ENCODE measurements at regions not wholly inside any gene's neighbourhood (a gene's known extent, or its start where the extent isn't known, plus 50 kb on each side); places are given as distances from the start of the nearest gene placed in this dataset.

DNA sequence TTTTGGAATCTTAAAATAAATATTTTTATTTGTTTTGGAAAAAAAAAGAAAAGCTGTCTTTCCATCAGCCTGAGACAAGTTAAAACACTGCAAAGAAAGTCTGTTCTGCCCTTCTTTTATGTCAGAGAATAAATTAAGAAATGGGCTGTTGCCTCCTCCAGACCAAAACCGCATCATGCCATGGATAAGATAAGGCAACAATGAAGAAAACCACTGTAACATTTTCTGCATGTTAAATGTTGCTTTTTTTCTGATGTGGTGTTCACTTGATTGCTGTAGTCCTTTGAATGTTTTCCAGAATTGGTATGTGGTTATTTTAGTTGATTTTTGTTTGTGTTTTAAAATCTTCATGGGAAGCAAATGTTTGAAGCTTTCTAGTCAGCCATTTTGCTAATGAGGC lies 319.2 kb upstream of the CNTN5 start:
- intact Hi-C loops (cut with DNase I), result no loop called here

DNA sequence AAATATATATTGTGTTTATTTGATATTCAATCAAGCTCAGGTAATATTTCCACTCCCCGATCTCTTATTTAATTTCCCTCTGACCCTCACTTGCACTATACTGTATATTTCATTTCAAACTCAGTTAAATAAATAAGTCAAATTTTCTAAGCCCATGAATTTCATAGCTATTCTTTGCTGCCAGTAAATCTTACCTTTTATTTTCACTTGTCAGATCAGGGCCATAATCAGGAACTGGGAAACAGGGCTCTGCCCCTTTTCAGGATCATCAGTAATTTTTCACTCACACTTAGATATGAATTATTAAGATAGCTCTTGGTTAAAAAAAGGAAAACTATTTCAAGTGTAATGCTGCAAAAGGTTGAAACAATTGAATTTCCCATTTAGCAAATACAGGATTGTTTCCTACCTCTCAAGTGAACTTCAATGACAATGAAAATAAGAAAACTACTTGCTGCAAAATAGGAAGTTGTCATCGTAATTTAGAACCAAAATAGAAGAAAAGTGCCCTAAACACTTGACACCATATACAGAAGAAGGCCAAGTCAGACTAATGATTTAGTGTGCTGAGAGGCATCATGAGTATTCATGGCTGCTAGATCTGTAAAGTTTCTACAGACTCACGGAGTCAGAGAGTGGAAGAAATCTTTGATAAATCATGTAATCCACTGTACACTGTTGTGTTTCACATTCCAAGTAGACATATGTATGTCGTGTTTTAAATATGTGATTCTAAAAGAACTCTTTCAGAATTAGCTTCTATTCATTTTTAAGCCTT lies 316.8 kb upstream of the CNTN5 start:
- WGBS, 2 donors, result 62 to 69% methylated on average over 4 of the region's 4 CpGs
- no peak for DNase-seq
- Histone ChIP-seq H3K27ac (no peak overlapping the region), H3K9me3 (no peaks in the 10 kb centered on the region), H3K36me3 (no peaks in the 10 kb centered on the region), H3K4me1 (no peaks in the 10 kb centered on the region), H3K27me3 (no peaks in the 10 kb centered on the region), H3K4me3 (no peak overlapping the region)
- no peak for TF ChIP-seq POLR2A (IDR thresholded peaks at IDR 0.05)
- TF ChIP-seq, protein P1, sequence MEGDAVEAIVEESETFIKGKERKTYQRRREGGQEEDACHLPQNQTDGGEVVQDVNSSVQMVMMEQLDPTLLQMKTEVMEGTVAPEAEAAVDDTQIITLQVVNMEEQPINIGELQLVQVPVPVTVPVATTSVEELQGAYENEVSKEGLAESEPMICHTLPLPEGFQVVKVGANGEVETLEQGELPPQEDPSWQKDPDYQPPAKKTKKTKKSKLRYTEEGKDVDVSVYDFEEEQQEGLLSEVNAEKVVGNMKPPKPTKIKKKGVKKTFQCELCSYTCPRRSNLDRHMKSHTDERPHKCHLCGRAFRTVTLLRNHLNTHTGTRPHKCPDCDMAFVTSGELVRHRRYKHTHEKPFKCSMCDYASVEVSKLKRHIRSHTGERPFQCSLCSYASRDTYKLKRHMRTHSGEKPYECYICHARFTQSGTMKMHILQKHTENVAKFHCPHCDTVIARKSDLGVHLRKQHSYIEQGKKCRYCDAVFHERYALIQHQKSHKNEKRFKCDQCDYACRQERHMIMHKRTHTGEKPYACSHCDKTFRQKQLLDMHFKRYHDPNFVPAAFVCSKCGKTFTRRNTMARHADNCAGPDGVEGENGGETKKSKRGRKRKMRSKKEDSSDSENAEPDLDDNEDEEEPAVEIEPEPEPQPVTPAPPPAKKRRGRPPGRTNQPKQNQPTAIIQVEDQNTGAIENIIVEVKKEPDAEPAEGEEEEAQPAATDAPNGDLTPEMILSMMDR (IDR thresholded peaks at IDR 0.05), result no peak
- intact Hi-C loops (cut with DNase I), result no loop called here

More for the DNA sequence above, 319.2 kb upstream of the CNTN5 start:
- Histone ChIP-seq H3K4me3 (no peak overlapping the region), H3K4me1 (no peaks in the 10 kb centered on the region), H3K27ac (no peak overlapping the region), H3K36me3 (no peaks in the 10 kb centered on the region), H3K27me3 (no peaks in the 10 kb centered on the region), H3K9me3 (no peaks in the 10 kb centered on the region)
- TF ChIP-seq POLR2A (IDR thresholded peaks at IDR 0.05), result no peak
- TF ChIP-seq, protein P1 (IDR thresholded peaks at IDR 0.05), result no peak
- WGBS, 2 donors, result 77% methylated on average over 1 of the region's 1 CpG
- no peak for DNase-seq

DNA sequence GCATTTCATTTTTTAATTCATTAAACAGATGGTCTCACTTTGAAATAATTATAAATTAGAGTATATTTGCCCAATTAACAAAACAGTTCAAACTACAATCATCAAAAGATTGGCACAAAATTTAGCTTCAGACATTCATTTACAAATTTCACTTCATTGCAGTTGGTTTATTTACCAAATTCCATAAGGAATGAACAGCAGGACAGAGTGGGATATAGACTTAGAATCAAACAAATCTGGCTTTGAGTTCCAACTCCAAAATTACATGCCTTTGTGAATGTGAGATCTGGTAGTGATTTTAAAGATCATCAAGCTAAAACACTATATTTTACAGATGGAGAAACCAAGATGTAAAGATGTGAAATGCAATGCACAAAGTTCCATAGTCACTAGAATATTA lies 310.7 kb upstream of the CNTN5 start:
- peaks cover 0 to 6% (median 0%) of the 10 kb centered on the region in 3 donors for H3K9me3 ChIP-seq
- no peak for DNase-seq
- H3K27me3 ChIP-seq, result no peaks in the 10 kb centered on the region
- H3K4me1 ChIP-seq, result no peaks in the 10 kb centered on the region
- no peak overlapping the region for H3K27ac ChIP-seq
- TF ChIP-seq, protein P1 (IDR thresholded peaks at IDR 0.05), result no peak
- no peak for TF ChIP-seq POLR2A (IDR thresholded peaks at IDR 0.05)
- intact Hi-C loops (cut with DNase I), result no loop called here
- H3K36me3 ChIP-seq, result no peaks in the 10 kb centered on the region
- H3K4me3 ChIP-seq, result no peak overlapping the region

DNA sequence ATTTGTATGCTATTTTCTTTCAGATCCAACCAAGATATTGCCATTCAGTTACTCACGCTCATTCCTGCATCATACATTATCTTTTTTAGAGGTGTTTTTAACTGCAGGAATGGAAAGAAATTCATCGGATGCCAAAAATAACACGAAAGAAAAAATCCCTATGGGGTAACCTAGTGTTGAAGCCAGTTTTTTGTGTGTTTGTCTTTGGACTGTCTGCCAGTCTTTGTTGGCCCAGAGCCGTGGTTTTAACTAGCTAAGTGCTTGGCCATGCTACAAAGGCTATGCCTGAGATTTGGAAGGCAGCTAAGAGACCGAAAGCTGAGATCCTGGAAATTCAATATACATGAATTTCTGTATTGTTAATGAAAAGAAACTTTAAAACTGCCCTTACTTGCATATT lies 309.8 kb upstream of the CNTN5 start:
- intact Hi-C loops (cut with DNase I), result no loop called here
- Histone ChIP-seq H3K36me3 (no peaks in the 10 kb centered on the region), H3K27me3 (no peaks in the 10 kb centered on the region), H3K4me1 (no peaks in the 10 kb centered on the region), H3K4me3 (no peak overlapping the region), H3K27ac (no peak overlapping the region), H3K9me3 (peaks cover 0 to 6% (median 0%) of the 10 kb centered on the region in 3 donors)
- DNase-seq, result no peak
- TF ChIP-seq, protein P1 (IDR thresholded peaks at IDR 0.05), result no peak
- TF ChIP-seq POLR2A (IDR thresholded peaks at IDR 0.05), result no peak
- WGBS, 2 donors, result 28 to 36% methylated on average over 5 of the region's 5 CpGs

DNA sequence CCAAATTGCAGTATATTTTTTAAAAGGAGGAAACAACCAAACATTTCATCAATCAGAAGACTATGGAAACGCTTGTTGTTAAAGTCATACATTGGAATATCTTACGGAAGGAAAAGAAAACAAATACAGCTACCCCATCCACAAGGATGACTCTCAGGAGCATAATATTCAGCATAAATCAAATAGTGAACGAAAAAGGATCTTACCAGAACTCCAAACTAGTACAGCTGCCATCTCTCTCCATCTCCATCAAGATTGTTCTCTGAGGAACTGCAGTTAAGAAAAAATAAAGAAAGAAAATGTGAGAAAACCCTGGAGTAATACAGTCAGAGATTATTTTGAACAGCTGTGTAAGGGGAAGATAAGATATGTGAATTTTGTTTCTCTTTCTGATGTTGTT lies 299.8 kb upstream of the CNTN5 start:
- TF ChIP-seq, protein P1 (IDR thresholded peaks at IDR 0.05), result no peak
- TF ChIP-seq POLR2A (IDR thresholded peaks at IDR 0.05), result no peak
- no peak for DNase-seq
- 56 to 65% methylated on average over 3 of the region's 3 CpGs for WGBS, 2 donors
- H3K36me3 ChIP-seq, result no peaks in the 10 kb centered on the region
- intact Hi-C loops (cut with DNase I), result no loop called here
- no peak overlapping the region for H3K4me3 ChIP-seq
- H3K9me3 ChIP-seq, result no peaks in the 10 kb centered on the region
- H3K27me3 ChIP-seq, result no peaks in the 10 kb centered on the region
- H3K27ac ChIP-seq, result no peak overlapping the region
- H3K4me1 ChIP-seq, result no peaks in the 10 kb centered on the region

All from esophagus squamous epithelium (tissue), 5 donors.